Heart left ventricle (tissue), 13 donors: ENCODE measurements at regions not wholly inside any gene's neighbourhood (a gene's known extent, or its start where the extent isn't known, plus 50 kb on each side); places are given as distances from the start of the nearest gene placed in this dataset.

Source experiments
- POLR2A ChIP-seq, 2 donors: fragments of 450-650 bp; IDR thresholded peaks; one replicate each; pipeline ENCODE4 v1.6.1; 2017; ENCODE audit warnings: antibody characterized with exemption in 2 of 2, mild to moderate bottlenecking in 2 of 2, moderate library complexity in 2 of 2
- TF ChIP-seq, protein P1 (sequence below), 12 donors: fragments of 200-600 bp; sonication (generic) in 4 of 12; IDR thresholded peaks; one replicate each; pipeline versions ENCODE4 v1.5.0 to v1.8.0; 2018 to 2022; ENCODE audit warnings: antibody characterized with exemption in 12 of 12, mild to moderate bottlenecking in 5 of 12
- donor health status: ischemic (EF 13 %, LVEDD 7.1; RV severe dilation, severe dysfunction).
- donor health status: DM: no; HTN: yes; CAD: no.
- donor health status: DM: no; HTN: no; CAD: no.
- donor health status: ischemic (EF 25% LVEDD 6.9; RV normal size, moderate dysfunction).
- donor health status: ischemic (EF 25% LVEDD 5.7; RV mildly dilated, moderate dysfunction).
- donor health status: ischemic (EF 35%, LVEDD 5.7; RV mildly dilated, moderate dysfunction).
- donor health status: nonischemic (EF 11% LVEDD 7.7; RV severe dilation, severe dysfunction).
- donor health status: DM: yes; HTN: yes; CAD: no.
- donor health status: PGD.
- donor health status: ischemic (EF 29% LVEDD 5.4; RV normal size, mild dysfunction).
- donor health status: nonischemic (EF 23%, LVEDD 6.1; RV moderate dilation, normal function).

DNA sequence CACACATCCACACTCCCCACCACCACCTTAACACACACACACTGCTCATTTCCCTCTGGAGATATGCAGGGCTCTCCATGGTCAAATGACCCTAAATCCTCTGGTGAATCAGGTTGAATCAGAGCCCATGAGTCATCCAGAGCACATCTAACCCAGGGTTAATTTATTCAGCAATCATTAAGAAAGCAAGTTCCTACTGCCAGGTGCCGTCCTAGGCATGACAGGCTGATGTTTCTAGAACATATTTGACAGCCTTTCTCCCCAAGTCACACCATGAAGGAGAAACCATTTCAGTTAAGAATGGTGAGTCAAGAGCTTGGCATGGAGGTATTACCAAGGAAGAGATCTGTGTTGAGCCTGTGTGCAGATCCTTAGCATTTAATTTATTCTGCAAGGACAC is 194.3 kb upstream of the CAMK1G start:
- TF ChIP-seq, protein P1, sequence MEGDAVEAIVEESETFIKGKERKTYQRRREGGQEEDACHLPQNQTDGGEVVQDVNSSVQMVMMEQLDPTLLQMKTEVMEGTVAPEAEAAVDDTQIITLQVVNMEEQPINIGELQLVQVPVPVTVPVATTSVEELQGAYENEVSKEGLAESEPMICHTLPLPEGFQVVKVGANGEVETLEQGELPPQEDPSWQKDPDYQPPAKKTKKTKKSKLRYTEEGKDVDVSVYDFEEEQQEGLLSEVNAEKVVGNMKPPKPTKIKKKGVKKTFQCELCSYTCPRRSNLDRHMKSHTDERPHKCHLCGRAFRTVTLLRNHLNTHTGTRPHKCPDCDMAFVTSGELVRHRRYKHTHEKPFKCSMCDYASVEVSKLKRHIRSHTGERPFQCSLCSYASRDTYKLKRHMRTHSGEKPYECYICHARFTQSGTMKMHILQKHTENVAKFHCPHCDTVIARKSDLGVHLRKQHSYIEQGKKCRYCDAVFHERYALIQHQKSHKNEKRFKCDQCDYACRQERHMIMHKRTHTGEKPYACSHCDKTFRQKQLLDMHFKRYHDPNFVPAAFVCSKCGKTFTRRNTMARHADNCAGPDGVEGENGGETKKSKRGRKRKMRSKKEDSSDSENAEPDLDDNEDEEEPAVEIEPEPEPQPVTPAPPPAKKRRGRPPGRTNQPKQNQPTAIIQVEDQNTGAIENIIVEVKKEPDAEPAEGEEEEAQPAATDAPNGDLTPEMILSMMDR (IDR thresholded peaks at IDR 0.05): no peak
- TF ChIP-seq POLR2A (IDR thresholded peaks at IDR 0.05): no peak
